Cardiac septum (tissue), 1 donor: ENCODE measurements at regions not wholly inside any gene's neighbourhood (a gene's known extent, or its start where the extent isn't known, plus 50 kb on each side); places are given as distances from the start of the nearest gene placed in this dataset.

Experiments
- DNase-seq: peaks from one replicate; pipeline ENCODE4 v3.0.0-alpha.2; 2020; ENCODE audit warnings: low spot score
- intact Hi-C: fragments of 100-400 bp; cut with DNase I; formaldehyde crosslinking; loops from one replicate; pipeline ENCODE4 v1.14.0; 2022
- donor health status: DM: no; HTN: no; CAD: no.

DNA sequence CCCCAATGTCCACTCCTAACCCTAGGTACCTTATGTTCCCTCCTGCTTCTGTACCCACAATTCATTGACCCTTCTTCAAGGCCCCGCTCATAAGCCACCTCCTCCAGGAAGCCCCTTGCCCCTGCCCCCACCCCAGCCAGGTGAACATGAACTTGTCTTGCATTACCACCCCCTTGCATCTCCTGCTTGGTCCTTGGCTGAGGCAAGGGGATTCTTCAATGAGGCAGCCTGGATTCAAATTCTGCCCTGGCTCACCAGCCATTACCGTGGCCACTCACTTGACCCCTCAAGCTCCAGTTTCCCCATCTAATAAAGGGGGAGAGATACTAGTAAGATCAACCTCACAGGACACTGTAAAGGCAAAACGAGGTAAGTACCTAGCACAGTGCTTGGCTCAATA, 193.1 kb downstream of the DICER1 start:
- intact Hi-C loops: no loop called here
- DNase-seq: no peak

- DNase-seq: no peak
- intact Hi-C loops: no loop called here
Measured at GRCh38 chr14:94963051-94963450, 193.1 kb upstream of the GSC start.

GRCh38 chr14:94962166-94962575, 192.3 kb upstream of the GSC start:
- DNase-seq: no peak
- intact Hi-C loops: no loop called here

DNA sequence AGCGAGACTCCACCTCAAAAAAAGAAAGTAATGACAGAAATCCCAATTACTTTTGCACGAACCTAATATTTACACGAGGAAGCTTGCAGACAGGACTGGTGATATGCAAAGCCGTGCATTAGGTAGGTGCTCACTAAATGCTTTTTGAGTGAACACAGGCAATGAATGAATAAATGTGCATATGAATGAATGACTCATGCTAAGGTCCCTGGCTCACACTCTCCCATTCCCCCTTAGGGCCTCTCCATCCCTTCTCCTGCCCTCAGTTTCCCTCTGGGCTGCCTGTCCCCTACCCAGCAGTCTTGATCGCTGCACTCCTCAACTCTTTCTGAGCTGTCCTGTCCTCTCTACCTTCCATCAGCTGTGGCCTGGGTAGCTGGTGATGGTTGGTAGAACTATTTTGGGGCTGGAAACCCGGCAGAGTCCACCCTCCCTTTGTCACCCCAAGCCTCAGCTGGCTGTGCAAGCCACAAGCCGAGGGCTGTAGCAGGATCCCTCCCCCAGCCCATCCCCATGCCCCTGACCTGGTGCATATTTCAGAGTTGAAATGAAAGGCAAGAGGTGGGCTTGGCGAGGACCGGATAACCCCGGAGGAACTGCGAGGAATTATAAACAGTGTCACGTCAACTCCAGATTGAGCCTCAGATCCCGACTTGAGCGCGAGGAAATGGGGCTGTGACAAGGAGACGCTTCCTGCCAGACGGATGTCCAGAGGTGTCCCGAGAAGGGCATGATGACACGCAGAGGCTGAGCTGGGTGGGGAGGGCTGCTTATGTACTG, 191.7 kb upstream of the GSC start:
- intact Hi-C loops: no loop called here
- DNase-seq: no peak

- no peak for DNase-seq
- intact Hi-C loops: no loop called here
Measured at GRCh38 chr14:94960285-94961001, 190.5 kb upstream of the GSC start.

DNA sequence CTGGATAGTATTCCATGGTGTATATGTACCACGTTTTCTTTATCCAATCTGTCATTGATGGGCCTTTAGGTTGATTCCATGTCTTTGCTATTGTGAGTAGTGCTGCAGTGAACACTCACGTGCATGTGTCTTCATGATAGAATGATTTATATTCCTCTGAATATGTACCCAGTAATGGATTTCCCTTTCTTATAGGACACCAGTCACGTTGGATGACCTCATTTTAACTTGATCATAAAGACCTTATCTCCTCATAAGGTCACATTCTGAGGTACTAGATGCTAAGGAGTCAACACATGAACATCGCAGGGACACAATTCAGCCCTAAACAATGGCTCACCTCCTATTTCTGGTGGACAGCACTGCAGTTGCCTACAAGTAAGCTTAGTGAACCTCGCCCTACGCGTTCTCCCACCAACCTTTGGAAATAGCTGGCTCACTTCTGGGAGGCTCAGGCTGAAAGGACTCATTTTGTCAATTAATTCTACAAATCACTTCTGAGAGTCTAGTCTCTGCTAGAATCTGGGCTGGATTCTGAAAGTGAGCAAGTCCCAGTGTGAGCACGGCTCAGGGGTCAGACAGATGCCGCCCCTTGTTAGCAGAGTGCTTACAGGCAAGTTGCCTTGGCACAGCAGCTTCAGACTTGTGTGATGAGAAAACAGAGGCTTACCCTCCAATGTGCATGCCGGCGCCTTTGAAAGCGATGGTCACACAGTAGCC, 183.8 kb upstream of the GSC start:
- no peak for DNase-seq
- intact Hi-C loops: no loop called here

GRCh38 chr14:94952097-94952496, 182.2 kb upstream of the GSC start:
- intact Hi-C loops: no loop called here
- DNase-seq: no peak

DNA sequence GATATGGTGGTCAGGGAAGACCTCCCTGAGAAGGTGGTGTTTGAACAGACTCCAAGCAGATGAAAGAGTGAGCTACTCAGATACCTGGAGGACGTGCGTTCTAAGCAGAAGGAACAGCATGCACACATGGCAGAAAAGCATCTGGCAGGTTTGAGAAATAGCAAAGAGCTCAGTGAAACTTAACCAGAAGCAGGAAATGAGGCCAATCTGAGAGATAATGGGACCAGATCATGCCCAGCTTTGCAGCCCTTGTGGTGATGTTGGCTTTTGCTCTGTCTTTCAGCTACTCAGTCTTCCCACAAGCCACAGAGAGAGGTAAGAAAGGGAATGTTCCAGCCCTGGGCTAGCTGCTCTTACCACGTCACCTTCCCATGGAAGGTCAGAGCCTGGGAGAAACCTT, 176.3 kb upstream of the GSC start:
- intact Hi-C loops: no loop called here

DNA sequence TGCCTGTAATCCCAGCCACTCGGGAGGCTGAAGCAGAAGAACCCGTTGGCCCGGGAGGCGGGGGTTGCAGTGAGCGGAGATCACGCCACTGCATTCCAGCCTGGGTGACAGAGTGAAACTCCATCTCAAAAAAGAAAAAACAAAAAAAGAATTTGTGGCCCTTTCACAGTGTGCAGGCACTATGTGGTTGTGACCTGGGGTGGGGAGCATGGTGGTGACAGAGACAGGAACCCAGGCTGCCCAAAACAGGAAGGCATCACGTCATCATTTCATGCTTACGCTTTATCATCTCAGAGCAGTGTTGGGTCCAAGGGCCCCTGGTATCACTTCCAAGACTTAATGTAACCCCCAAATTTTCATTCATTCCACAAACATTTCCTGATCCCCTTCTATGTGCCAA, 175.7 kb upstream of the GSC start:
- intact Hi-C loops: no loop called here
- no peak for DNase-seq

More for the DNA sequence above, 176.3 kb upstream of the GSC start:
- no peak for DNase-seq

DNA sequence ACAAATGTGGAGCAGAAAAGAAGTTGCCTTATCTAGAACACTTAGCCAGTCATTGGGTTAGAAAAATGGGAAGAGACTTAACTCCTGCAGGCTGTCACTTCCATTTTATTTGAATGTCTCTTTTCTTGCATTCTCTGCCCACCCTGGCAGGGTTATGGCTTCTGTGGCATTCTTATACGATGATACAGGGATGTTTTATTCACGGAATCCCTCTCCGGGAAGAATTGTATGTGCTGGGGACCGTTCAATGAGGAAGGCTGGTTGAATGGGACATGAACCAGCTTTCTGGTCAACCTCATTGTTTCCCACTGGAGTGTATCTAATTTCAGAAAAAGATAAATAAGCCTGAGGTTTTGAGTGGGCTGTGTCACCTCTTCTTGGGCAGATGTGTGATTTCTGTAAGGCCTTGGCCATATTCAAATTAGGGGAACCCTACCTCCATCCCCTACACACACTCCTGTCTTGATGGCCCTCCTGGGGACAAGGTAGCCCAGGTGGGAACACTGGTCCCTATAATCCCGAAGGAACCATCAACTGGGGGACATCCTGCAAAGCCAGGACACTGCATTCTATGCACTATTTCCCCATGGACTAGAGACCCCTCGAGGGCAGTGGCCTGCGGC, 174.8 kb upstream of the GSC start:
- no peak for DNase-seq
- intact Hi-C loops: no loop called here

DNA sequence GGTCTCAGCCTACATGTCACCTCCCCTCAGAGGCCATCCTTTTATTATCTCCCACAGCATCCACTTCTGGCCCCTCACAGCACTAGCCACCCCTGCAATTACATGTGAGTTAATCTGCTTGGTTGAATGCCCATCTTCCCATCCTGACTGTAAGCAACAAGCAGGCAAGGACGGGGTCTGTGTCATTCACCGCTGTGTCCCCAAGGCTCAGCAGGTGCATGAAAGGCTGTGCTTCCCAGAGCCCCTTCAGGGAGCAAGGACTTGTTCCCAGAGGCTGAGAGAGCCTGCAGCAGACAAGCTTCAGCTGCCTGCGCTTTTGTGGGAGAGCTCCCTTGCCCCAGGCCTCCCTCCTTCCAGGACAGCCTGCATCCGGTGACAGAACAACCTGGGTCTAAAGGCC, 172.7 kb upstream of the GSC start:
- intact Hi-C loops: no loop called here
- no peak for DNase-seq

- DNase-seq: no peak
- intact Hi-C loops: no loop called here
Measured at GRCh38 chr14:94941311-94941710, 171.4 kb upstream of the GSC start.

DNA sequence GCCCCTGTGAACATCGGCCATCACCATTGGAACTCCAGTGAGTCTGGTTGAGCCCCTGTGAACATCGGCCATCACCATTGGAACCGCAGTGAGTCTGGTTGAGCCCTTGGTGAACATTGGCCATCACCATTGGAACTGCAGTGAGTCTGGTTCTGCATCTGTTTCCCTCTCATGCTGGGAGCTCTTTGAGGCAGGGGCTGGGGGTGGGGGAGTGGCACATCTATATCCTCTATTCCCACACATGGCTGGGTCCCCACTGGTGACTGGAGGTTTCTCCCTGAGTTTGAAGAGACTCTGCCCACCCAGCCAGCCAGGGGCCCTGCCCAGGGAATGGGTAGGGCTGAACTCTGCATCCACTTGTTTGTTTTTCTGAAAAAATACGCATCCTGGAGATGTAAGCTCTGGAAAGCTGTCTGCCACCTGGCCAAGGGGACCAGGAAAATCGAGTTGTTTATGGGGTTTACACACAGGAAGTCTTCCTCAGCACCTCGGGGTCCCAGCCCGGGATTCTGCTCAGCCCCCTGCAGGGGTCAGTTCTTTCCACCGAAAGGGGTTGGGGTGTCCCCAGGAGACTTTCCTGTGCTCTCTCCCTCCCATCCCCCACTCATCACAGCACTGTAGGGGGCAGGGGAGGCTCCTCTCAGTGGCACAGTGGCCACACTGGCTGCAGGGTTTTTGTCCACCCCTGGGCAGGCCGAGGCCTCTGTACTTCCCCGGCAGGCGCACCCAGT, 170.5 kb upstream of the GSC start:
- intact Hi-C loops: no loop called here
- no peak for DNase-seq

DNA sequence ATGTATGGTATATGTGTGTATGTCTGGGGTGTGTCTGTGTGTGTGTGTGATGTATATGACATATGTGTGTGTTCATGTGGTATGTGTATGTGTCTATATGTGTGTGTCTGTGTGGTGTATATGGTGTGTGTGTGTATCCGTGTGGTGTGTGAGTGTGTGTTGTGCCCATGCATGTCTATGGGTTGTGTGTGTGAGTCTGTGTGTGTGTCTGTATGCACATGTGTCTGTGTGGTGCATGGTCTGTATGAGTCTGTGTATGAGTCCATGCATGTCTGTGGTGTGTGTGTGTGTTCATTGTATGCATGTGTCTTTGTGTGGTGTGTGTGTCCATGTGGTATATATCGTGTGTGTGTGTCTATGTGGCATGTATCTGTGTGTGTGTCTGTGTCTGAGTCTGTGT, 168.1 kb upstream of the GSC start:
- intact Hi-C loops: no loop called here
- no peak for DNase-seq

GRCh38 chr14:94936901-94937685, 167.2 kb upstream of the GSC start:
- no peak for DNase-seq
- intact Hi-C loops: no loop called here

DNA sequence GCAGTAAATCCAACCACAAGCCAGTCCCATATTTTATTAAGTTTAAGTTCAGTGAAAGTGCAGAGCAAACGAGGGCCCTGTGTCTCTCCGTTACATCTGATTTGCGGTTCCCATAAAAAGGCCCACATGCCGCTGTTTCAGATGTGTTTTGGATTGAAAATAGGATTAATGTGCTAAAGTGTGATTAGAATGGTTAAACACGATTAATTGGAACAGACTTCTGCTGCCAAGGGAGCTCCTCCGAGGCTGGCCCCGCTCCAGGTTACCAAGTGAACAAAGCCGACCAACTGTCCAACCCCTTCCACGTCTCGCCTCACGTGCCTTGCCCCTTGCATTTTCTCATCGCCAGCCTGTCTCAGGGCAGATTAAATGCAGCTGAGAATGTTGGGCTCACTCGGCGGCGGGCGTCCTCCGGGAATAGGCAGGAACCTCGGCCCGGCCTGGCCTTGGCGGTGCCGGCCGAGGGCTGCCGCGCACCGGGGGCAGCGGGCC, 166.5 kb upstream of the GSC start:
- DNase-seq: no peak
- intact Hi-C loops: no loop called here

DNA sequence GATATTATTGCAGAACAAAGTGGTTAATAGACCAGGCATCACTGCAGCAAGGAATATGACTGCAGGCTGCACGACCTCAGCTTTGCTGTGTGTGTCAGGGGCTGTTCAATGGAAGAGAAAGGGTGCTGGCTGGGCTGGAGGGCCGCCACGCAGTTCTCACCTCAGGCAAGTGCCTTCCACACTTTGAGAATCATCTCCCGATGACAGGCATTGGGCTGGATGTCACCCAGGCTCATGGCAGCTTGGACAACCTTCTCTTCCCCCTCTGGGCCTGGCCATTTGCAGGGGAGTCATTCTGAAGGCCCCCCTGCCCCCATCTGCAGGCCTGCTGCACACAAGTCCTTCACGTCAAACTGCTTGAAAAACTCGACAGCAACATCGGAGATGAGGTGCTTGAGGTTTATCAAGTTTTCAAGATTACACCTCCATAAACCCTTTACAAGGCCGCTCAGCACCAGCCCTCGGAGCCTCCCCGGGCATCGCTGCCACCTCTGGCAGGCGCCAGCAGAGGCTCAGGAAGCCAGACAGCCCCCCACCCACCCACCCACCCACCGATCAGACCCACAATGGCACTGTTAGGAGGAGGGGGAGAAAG, 165.9 kb upstream of the GSC start:
- intact Hi-C loops: no loop called here
- DNase-seq: no peak

DNA sequence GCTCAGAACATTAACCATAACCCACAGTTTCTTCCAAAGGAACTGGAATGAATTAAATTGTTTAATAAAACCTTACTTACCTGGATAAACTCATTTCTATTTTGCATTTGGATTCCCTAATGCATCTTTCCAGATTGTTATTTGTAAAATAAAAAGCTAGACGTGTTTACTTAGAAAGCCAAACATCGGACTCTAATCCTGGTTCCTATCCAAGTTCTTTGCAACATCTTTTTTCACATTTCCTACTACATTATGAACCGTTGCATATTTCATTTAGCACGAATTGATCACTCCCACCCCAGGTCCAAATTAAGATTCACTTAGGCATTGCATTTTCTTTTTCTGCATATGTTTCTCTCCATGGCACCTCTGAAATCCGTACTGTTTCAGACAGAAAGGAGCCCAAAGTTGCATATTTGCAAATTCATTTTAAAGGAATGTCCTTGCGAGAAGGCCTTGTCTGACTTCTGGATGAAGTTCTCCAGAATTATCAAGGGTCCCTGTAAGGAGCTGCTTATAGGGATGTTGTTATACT, 164.4 kb upstream of the GSC start:
- intact Hi-C loops: no loop called here

More for the DNA sequence above, 164.4 kb upstream of the GSC start:
- no peak for DNase-seq
